NCI-H82 treated with DMSO at 0.1 percent for 48 hours (cell line): ENCODE measurements at regions not wholly inside any gene's neighbourhood (a gene's known extent, or its start where the extent isn't known, plus 50 kb on each side); places are given as distances from the start of the nearest gene placed in this dataset.
"Not testable (repeated sequence)": the region's sequence is repeated elsewhere in the genome, so short reads cannot be mapped to it uniquely, and the experiment has no call there.

Source experiments
- DNase-seq: peaks from one replicate; lab custom pipeline; 2025; ENCODE audit not compliant: unreplicated experiment; lab: John Stamatoyannopoulos, UW

DNA sequence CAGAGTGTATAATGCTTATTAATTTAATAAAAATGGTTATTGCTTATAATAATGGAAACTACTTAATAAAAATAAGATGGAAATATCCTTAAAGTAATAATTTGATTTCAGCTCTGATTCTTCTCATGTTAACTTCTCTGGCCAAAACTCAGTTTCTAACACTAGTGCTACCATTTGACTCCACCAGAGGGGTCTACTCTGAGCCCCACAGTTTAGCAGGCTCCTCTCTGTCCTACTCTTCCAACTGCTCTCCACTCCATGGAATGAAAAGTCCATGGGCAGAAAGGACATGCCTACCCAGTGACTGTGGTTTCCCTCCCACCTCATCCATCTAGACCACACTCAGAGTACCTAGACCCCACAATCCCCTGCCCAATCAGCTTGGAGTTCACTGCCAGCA, 489.1 kb upstream of the CAMK1G start:
- DNase-seq, result no peak

DNA sequence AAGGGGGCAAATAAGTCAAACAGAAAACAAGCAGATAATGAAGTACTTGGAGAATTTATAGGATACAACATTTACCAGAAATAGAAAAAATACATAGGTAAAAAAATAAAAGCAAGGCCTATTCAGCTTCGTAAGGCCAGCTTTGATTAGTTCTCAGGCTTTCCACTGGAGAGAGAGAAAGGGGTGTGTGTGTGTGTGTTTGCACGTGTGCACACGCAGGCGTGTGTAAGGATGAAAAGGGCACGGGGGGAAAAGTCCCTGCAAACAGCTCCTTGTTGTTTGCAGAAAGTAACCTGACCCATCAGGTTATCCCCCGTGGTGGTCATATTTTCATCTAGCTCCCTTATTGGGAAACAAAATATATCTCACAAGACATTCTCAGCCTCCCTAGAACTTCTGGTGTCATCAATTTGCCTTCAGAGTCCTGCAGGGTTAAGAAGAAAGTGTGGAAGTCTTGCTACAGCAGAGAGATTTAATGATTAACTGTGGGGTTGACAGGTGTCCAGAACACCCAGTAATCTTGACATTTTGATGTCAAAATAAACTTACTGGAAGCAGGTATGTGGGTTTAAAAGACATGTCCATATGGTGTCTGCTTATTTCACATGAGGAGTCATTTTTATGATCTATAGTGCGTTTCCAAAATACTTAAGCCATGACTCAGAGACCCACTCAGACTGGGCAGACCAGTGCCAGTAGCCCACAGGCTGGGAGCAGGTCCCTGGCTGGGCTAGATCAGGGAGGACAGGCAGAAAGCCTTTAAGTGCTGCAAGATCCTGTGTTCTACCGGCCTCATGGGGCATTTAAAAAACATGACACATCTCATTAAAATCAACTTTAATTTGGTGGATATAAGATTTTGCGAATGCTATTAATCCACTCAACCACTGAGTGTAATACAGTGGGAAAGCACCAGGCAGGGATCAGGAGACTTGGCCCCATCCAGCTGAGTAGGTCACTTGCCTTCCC, 487.6 kb upstream of the CAMK1G start:
- DNase-seq, result peak; percentile 44

DNA sequence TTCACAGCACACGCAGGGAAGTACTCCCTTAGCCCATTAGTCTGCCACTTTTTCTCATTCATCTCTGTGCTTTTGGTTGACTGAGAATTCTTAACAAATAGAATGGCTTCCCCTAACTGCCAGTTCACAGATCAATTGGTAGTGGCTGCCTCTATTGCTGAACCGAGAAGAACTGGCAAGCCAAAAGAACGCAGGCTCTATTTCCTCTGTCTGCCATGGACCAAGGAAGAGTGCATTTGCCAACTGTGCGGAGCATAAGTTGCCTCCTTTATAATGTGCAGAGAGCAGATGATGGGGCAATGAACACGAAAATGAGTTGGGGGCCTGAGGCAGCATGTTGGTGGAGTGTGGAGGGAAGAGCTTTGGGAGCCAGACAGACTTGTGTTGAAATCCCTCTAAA, 483.1 kb upstream of the CAMK1G start:
- DNase-seq, result no peak

DNA sequence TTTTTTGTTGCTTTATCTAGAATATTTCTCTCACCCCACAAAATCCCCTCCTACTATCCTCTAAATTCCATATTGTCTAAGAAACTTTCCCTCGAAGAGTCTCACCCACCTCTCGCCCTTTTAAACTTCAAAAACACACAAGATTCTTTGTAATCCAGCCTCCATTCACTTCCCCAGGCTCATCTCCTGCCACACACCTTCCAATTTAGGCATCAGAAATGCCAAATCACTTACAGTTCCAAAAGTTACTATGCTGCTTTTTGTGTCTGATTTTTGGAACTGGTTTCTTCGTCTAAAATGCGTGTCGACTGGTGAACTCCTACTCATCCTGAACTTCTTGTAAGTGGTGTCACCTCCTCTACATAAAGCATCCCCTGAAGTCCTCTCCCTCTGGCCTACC, 482.4 kb upstream of the CAMK1G start:
- no peak for DNase-seq

DNA sequence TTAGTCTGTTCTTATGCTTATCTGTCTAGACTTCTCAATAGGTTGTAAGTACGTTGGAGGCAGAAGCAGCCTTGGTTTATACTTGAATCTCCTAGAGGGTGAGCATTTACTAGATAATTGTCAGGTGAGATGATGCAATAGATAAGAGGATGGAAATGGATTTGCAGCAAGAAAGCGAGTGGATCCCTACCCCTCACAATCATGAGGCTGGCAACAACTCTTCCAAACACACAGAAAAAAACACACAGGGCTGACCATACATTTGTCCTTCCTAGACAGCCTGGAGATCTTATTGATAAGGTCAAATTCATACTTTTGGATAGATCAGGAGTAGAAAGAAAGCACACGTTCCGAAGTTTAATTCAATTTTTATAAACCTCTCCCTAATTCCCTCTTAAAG, 481.4 kb upstream of the CAMK1G start:
- DNase-seq, result peak; percentile 89

DNA sequence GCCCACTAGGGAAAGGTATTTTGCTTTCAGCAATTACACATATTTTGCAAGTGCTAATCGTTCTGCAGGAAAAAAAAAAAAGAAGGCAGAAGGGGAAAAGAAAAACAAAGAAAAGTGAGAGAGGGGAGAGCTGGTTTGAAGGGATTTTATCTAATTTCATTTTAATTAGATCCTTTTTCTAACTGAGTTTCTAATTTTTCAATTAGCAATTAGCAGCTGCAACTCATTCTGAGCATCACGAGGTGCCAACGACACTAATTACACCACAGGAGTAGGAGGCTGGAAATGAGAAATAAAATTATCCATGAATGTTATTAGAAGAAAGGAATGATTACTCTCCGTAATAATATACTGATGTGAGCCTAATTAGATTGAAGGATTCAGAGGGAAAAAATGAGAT, 481.0 kb upstream of the CAMK1G start:
- DNase-seq, result no peak

DNA sequence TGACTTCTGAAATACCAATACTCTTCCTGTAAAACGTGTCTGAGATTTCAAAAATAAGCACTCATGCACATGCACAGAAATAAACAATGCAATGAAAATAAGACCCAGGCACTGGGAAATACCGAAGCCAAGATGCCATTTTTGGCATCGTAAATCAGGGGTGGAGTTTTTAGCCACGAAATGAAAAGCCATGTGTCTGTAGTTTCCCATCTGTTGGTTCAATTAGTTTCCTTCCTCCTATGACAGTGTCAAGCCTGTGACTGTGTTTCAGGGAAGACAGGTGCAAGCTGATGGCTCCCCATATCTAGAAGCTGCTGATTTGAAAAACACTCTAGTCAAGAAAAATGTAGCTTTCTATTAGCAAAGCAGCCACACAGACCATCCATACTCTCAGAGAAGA, 480.4 kb upstream of the CAMK1G start:
- peak; percentile 50 for DNase-seq

DNA sequence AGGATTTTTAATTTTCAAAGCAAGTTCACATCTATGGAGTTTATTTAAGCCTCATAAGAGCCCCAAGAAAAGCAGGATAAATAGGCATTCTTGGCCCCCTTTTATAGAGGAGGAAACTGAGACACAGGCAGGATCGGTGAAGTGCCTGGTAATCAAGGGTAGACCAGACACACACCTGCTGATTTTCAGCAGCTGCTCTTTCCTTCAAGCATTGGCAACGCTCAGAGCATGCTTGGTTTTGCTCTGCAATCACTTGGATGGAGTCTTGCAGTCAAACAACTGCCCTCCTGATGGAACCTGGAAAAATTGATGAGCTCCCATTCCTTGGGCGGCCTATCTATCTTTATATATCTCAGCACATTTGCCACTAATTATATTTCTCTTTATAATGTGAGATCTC, 478.9 kb upstream of the CAMK1G start:
- DNase-seq, result no peak

DNA sequence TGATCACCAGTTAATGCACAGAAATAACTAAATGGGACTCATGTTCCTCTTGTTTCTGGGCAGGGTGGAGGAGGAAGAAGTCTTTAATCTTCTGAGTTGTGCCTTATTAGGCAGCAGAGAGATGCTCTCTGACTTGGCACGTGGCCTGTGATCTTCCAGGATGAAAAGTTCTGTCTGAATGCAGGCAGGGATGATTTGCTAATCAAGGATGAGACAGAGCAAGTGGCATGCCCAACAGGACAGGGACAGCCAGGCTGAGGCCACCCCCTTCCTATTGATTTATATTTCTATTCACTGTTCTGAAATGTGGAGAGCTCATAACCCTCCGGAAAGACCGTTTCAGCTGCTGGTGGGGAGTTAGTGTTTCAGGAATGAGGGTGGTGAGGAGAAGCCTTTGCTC, 477.8 kb upstream of the CAMK1G start:
- no peak for DNase-seq

DNA sequence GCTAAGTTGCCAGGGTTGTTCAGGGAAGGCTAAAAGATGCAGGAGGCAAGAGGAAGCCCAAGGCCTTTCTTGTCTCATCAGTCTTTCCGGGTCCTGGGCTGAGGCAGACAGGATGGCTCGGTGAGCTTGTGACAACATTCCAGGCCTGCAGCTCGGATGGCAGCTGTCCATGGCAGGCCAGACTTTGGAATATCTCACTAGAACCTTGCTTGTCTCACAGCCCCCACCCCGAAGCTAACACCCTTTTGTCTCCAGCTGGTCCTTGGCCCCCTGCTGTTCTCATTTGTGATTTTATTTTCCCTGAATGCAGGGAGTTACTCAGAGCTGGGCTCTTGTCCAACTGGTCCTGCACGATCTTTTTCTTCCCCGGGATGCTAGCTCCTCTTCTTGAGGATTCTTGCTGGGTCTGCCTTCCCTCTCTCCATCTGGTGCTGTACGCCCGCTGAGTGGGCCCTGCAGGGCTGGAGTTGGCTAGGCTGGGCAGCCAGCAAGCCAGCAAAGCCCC, 477.2 kb upstream of the CAMK1G start:
- no peak for DNase-seq

DNA sequence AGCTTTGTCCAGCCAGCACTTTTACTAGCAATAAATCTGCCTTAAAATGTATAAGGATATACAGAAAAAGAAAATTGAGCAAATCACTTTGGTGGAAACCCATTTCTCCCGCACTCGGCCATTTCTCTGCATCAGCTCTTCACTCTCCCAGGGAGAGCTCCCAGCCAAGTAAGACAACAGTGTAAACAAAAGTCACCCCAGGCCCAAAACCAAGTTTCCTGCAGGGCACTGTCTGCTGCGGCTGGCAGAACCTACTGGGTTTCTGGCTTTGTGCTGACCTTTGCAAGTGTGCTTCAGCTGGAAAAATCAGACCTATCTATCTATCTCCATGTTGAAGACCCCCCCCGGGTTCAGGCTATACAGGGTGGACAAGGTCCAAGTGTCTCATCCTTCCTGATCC, 476.7 kb upstream of the CAMK1G start:
- no peak for DNase-seq

DNA sequence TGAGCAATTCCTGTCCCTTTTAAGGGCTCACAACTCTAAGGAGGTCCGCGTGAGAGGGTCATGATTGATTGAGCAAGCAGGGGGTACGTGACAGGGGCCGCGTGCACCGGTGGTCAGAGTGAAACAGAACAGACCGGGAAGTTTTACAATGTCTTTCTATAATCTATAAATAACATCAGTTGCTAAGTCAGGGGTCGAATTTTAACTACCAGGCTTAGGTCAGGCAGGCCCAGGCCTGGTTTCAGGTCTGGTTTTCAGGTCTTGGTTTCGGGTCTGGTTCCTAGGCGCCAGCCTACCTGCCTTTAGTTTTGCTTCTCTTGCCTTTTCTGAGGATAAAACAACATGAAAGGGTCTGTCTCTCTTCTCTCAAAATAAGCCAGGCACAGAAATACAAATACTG, 476.0 kb upstream of the CAMK1G start:
- DNase-seq, result no peak

DNA sequence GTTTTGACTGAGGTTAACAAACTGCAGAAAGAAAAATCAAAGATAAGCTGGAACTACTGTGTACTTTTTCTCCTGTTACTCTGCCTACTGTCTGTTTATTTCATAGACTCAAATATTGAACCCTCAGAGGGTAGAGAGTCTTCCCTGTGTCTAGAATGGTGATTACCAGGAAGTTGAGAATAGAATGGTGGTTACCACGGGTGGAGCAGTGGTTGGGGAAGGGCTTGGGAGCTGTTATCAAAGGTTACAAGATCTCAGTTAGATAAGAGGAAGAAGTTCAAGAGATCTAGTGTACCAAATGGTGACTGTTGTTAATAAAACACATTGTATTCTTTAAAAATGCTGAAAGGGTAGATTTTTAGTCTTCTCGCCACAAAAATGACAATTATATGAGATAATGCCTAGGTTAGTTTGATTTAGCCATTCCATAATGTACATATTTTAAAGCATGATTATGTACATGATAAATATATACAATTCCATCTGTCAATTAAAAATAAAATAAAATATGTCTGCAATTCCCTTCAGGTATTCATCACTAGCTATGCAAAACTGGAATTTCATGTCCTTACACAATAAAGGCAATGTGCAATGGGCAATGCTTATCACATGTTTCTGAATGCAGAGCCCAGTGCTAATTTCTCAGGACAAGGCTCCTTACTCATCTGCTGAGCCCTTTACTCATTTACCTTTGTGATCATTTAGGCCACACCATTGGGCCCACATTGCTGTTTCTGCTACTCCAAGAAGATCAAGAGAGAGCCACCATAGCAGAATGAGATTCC, 474.3 kb upstream of the CAMK1G start:
- no peak for DNase-seq

DNA sequence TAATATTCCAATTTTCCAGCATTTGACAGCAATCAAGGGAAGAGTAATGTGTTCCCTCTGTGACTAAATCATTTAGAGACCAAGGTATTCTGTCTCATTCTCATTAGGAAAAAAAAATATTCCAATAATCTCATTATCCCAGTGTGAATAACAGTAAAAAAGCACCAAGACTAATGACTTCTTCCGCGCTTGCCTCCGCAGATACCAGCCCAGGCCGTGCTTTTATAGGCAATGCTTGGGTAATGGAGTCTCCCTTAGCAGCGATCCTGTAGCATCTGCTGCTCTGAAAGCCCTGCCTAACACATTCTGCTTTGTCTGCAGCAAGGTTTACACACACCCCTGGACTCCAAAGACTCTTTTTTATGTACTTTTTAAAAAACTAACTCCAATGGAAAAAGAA, 470.0 kb upstream of the CAMK1G start:
- no peak for DNase-seq

DNA sequence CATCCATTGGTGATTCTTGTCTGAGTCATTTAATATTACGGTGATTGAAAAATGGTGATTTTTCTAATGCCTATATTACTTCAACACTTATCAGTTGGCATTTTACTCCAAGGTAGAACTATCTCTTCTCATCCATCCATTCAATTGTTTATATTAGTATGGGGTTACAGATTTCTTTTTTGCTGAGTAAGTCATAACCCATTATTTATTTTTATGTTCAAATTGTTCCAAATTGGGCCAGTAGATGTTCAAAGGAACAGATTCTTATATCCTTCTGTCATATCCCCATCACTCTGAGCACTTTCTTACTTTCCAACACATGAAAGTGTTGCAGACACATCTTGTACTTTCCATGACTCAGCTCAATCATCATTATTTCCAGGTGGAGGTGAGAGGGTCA, 466.8 kb upstream of the CAMK1G start:
- no peak for DNase-seq

DNA sequence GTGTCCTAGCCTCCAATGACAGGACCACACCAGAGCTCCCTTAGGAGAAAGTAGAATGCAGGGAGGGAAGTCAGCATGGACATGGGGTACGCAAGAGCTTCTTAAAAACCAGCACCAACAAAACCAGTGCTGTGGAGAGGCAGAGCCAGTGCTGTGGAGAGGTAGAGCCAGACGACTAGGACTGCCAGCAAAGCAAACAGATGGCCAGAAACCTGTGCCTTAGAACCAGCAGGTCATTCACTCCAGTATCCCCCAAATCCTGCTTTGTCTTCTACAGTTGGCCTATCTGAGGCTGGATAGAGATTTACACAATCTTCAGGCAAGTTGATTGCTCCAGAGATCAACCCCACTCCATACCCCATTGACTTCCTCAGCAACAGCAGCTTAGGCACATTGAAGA, 459.9 kb upstream of the CAMK1G start:
- DNase-seq, result no peak

DNA sequence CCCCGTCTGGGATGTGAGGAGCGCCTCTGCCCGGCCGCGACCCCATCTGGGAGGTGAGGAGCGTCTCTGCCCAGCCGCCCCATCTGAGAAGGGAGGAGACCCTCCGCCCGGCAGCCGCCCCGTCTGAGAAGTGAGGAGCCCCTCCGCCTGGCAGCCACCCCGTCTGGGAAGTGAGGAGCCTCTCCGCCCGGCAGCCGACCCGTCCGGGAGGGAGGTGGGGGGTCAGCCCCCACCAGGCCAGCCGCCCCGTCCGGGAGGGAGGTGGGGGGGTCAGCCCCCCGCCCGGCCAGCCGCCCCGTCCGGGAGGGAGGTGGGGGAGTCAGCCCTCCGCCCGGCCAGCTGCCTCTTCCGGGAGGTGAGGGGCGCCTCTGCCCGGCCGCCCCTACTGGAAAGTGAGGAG, 454.4 kb upstream of the CAMK1G start:
- not testable (repeated sequence) for DNase-seq

DNA sequence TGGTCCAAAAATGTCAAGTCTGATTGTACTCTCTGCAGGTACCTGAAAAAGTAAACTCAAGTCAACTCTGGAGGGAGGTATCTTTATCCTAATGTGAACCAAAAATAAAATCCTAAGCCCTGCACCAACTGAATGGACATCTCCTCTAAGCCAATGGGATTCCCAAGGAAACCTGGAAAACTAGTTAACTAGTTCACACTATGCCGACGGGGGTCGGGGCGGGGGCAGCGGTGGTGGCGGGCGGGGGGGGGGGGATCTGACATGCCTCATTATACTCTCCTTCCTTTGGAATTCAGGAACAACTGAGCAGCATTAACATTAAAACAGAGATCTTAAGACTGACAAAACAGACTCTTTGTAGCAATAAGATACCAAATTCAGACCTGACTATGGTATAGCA, 452.6 kb upstream of the CAMK1G start:
- DNase-seq, result no peak

DNA sequence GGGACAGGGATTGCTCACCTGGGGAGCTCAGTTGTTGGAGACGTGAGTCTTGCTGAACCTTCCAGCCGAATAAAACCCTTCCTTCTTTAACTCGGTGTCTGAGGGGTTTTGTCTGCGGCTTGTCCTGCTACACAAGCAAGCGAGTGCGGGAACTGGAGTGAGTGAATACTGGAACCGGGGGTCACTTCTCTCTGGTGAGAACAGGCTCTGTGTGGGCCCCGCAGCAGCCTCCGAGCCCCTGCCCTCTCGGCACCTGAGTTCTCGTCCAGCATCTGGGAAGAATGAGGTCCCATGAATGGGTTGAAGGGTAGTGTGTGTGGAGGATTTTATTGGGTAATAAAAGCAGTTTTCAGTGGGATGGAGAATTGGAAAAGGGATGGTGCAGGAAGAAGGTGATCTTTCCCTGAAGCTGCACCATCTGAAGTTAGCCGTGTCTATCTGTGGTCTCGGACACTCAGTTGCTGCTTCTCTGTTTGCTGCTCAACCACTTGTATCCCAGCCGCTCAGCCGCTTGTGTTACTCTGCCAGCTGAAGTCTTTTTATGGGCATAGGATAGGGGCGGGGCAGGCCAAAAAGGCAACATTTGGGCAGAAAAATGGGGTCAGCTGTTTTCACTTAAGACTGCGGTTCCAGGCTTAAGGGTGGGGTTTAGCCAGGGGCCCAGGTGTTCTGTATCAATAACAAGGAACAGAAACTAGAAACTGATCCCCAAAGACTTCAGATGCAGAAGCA, 450.6 kb upstream of the CAMK1G start:
- DNase-seq, result no peak

DNA sequence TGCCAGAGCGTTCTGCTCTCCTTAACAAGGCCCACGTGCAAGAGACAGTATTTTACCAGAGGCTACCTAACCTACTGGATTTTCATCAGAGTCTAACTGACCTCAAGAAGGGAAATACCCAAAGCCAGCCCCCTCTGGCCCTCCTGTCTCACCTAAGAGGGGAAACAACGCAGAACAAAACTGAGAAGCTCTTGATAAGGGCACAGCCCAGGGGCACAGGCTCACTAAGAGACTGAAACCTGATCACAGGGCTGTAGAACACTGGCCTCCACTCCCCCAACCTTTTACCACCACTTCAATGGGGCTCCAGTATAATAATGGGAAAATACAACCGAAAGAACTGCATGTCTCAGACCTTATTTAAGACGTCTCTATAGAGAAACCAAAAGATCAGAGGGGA, 449.5 kb upstream of the CAMK1G start:
- no peak for DNase-seq

DNA sequence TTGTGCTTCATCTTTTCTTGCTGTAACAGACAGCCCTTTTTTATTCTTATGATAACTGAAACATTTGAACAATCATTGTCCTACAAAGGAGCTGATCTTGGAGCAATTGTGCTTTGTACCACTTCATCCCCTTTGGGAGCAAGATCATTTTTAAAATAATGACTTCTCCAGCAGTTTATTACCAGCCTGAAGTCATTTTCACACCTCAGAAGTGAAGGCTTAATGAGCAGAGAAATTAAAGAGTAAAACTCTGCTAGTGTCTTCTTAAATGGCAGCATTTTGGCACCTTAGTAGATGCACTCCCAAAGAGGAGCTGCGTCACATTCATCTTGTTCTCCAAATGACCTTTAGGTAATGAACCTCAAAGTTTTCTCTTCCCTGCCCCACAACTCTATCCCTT, 439.6 kb upstream of the CAMK1G start:
- DNase-seq, result no peak
